ENCODE measurements at regions not wholly inside any gene's neighbourhood (a gene's known extent, or its start where the extent isn't known, plus 50 kb on each side); places are given as distances from the start of the nearest gene placed in this dataset.

- no peak for DNase-seq (ENCODE audit: low read depth in 1 of 2, low spot score in 1 of 2)
- no peak for TF ChIP-seq JUND (IDR thresholded peaks at IDR 0.05; ENCODE audit: low read depth)
- in situ Hi-C loops (cut with HindIII; ENCODE audit: low pct_unique_long_range_greater_than_20kb, low sequenced_read_pairs) = no loop called here
These were observed 105.4 kb downstream of the NCOR2 start for GRCh38 chr12:124461851-124462623.

- no peak for DNase-seq (ENCODE audit: low read depth in 1 of 2, low spot score in 1 of 2)
- TF ChIP-seq JUND (IDR thresholded peaks at IDR 0.05; ENCODE audit: low read depth) = no peak
- in situ Hi-C loops (cut with HindIII; ENCODE audit: low pct_unique_long_range_greater_than_20kb, low sequenced_read_pairs) = no loop called here
These were observed 106.2 kb downstream of the NCOR2 start for GRCh38 chr12:124461241-124461673.

- in situ Hi-C loops (cut with HindIII; ENCODE audit: low pct_unique_long_range_greater_than_20kb, low sequenced_read_pairs) = no loop called here
- no peak for TF ChIP-seq JUND (IDR thresholded peaks at IDR 0.05; ENCODE audit: low read depth)
- no peak for DNase-seq (ENCODE audit: low read depth in 1 of 2, low spot score in 1 of 2)
These were observed 106.6 kb downstream of the NCOR2 start for GRCh38 chr12:124460771-124461170.

GRCh38 chr12:124459852-124460645 lies 107.4 kb downstream of the NCOR2 start:
- TF ChIP-seq JUND (IDR thresholded peaks at IDR 0.05; ENCODE audit: low read depth) = no peak
- no peak for DNase-seq (ENCODE audit: low read depth in 1 of 2, low spot score in 1 of 2)
- in situ Hi-C loops (cut with HindIII; ENCODE audit: low pct_unique_long_range_greater_than_20kb, low sequenced_read_pairs) = no loop called here

GRCh38 chr12:124458992-124459851 lies 108.2 kb downstream of the NCOR2 start:
- DNase-seq (ENCODE audit: low read depth in 1 of 2, low spot score in 1 of 2) = no peak
- no peak for TF ChIP-seq JUND (IDR thresholded peaks at IDR 0.05; ENCODE audit: low read depth)
- in situ Hi-C loops (cut with HindIII; ENCODE audit: low pct_unique_long_range_greater_than_20kb, low sequenced_read_pairs) = no loop called here

GRCh38 chr12:124458220-124458991 lies 109.0 kb downstream of the NCOR2 start:
- in situ Hi-C loops (cut with HindIII; ENCODE audit: low pct_unique_long_range_greater_than_20kb, low sequenced_read_pairs) = no loop called here
- TF ChIP-seq JUND (IDR thresholded peaks at IDR 0.05; ENCODE audit: low read depth) = no peak
- no peak for DNase-seq (ENCODE audit: low read depth in 1 of 2, low spot score in 1 of 2)

- no peak for TF ChIP-seq JUND (IDR thresholded peaks at IDR 0.05; ENCODE audit: low read depth)
- no peak for DNase-seq (ENCODE audit: low read depth in 1 of 2, low spot score in 1 of 2)
- in situ Hi-C loops (cut with HindIII; ENCODE audit: low pct_unique_long_range_greater_than_20kb, low sequenced_read_pairs) = no loop called here
These were observed 109.9 kb downstream of the NCOR2 start for GRCh38 chr12:124457287-124458219.

- no peak for DNase-seq (ENCODE audit: low read depth in 1 of 2, low spot score in 1 of 2)
- no peak for TF ChIP-seq JUND (IDR thresholded peaks at IDR 0.05; ENCODE audit: low read depth)
- in situ Hi-C loops (cut with HindIII; ENCODE audit: low pct_unique_long_range_greater_than_20kb, low sequenced_read_pairs) = no loop called here
These were observed 110.7 kb downstream of the NCOR2 start for GRCh38 chr12:124456652-124457152.

GRCh38 chr12:124456133-124456651 lies 111.2 kb downstream of the NCOR2 start:
- no peak for TF ChIP-seq JUND (IDR thresholded peaks at IDR 0.05; ENCODE audit: low read depth)
- DNase-seq (ENCODE audit: low read depth in 1 of 2, low spot score in 1 of 2) = no peak
- in situ Hi-C loops (cut with HindIII; ENCODE audit: low pct_unique_long_range_greater_than_20kb, low sequenced_read_pairs) = no loop called here

- in situ Hi-C loops (cut with HindIII; ENCODE audit: low pct_unique_long_range_greater_than_20kb, low sequenced_read_pairs) = no loop called here
- no peak for DNase-seq (ENCODE audit: low read depth in 1 of 2, low spot score in 1 of 2)
These were observed 112.1 kb downstream of the NCOR2 start for GRCh38 chr12:124455336-124455735.

More at GRCh38 chr12:124455336-124455735, 112.1 kb downstream of the NCOR2 start:
- TF ChIP-seq JUND (IDR thresholded peaks at IDR 0.05; ENCODE audit: low read depth) = no peak
